CMK (cell line): ENCODE measurements at regions not wholly inside any gene's neighbourhood (a gene's known extent, or its start where the extent isn't known, plus 50 kb on each side); places are given as distances from the start of the nearest gene placed in this dataset.
"Not testable (repeated sequence)": the region's sequence is repeated elsewhere in the genome, so short reads cannot be mapped to it uniquely, and the experiment has no call there.

ENCODE experiments used
- DNase-seq: peaks from one replicate; pipeline ENCODE4 v3.0.0-alpha.2; 2010; ENCODE audit warnings: low read depth

DNA sequence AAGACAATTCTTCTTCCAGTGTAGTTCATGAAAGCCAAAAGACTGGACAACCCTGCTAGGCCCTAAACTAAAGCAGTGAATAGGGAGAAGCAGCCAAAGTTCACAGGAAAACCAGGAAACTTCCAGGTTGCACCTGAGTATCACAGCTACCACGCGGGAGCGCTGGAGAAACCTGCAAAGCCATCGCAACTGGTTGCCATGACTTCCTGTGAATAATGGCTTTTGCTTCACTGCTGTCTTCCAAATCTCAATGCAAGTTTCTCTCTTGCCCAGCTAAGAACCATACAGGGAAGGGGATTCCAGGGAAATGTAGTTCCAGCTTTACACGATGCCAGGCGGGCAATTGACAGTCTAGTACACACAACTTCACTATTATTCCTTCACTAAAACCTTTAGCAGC lies 114.1 kb downstream of the GXYLT1 start:
- DNase-seq, result no peak

DNA sequence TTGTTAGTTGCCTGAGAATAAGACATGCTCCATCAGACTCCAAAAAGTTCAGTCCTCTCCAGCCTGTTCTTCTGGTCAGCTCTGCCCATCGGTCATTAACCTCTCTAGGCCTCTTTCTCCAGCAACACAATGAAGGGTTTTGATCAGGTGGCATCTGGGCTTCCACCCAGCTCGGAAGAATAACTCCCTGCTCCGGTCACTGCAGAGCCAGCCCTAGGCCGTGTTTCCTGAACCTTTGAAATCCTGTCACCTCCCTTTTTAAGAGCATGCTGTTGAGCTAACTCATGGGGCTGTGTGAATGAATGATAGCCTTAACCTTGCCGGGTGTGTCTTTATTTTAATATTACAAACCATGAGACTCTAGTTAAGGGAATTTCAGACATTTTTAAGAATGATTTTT lies 117.1 kb downstream of the GXYLT1 start:
- no peak for DNase-seq

DNA sequence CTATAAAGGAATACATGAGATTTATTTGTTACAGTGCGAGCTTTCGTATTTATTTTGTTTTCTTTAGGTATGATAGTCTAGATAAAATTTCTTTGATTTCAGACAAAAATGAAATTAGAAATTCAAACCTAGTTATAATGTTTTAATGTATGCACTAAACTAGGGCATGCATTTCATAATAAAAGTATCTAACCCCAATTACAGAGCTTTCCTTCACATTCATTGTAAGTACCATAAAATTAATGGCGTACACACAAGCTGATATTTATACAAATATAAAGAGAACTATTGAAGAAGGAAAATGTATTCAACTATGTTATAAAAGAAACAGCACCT lies 120.2 kb downstream of the GXYLT1 start:
- no peak for DNase-seq

DNA sequence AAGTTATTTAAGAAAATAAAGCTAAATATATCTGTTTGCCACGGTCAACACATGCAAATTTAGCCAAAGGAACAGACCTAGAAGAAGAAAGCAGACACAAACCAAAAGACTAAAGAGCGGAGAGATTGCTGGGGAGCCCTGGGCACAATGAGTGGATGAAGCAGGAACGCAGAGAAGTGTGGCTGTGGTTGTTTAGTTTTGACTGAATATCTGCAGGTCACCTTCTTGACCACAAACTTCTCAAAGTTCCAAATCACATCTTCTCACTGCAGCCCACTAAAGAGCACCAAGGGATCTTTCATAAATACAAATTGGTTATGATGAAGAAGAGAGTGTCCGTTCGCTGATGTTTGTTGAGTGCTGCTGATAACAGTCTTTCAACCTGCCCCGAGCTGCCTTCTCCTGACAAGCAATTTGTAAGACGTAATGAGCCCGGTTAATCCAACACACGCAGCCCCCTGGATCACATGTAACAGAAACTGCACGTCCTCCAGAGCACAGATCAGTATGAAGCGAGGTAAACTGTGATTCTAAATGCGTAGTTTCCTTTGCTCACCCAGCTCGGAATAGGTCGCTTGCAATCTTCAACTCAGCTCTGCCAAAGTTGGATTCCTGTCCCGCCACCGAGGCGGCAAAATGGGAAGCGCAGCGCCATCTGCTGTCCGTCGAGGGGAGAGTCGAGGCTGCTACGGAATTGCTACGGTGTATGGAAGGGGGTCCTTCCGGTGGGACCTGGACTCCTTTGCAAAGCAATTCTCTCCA lies 120.8 kb downstream of the GXYLT1 start:
- DNase-seq, result peak; percentile 12

DNA sequence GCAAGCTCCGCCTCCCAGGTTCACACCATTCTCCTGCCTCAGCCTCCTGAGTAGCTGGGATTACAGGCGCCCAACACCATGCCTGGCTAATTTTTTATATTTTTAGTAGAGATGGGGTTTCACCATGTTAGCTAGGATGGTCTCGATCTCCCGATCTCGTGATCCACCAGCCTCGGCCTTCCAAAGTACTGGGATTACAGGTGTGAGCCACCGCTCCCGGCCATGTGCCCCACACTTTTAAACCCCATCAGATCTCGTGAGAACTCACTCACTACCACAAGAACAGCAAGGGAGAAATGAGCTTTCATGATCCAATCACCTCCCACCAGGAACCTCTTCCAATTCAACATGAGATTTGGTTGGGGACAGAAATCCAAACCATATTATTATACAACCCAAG lies 122.7 kb downstream of the GXYLT1 start:
- not testable (repeated sequence) for DNase-seq

DNA sequence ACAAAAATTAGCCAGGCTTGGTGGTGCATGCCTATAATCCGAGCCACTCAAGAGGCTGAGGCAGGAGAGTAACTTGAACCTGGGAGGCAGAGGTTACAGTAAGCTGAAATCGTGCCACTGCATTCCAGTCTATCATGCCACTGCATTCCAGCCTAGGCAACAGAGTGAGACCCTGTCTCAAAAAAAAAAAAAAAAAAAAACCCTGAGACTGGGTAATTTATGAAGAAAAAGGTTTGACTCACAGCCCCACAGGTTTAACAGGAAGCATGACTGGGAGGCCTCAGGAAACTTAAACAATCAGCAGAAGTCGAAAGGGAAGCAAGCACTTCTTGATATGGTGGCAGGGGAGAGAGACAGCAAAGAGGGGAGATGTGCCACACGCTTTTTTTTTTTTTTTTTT lies 123.2 kb downstream of the GXYLT1 start:
- peak; percentile 20 for DNase-seq

DNA sequence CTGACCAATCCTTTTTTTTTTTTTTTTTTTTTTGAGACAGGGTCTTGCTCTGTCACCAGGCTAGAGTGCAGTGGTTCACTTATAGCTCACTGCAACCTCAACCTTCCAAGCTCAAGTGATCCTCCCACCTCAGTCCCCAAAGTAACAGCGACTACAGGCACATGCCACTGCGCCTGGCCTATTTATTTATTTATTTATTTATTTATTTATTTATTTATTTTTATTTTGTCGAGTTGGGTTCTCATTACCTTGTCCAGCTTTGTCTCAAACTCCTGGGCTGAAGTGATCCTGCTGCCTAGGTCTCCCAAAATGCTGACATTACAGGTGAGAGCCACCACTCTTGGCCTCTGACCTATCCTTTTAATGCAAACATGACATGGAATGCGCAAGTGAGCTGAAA lies 124.4 kb downstream of the GXYLT1 start:
- DNase-seq, result no peak

DNA sequence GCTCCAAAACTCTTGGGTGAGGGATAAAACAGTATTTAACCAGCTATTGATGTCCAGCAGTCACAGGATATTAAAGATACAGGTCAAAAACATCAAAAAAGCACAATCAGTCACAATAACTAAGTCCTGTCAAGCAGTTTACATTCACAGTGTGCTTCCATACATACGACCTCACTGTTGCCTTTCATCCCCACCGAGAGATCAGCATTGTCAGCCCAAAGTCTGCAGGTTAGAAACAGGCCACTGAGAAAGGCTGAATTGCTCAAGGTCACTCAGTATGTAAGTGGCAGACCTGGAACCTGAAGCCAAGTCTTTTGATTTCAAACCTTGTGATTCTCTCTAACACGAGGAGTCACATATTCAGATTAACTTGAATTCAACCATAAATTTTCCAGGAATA lies 124.9 kb downstream of the GXYLT1 start:
- no peak for DNase-seq

DNA sequence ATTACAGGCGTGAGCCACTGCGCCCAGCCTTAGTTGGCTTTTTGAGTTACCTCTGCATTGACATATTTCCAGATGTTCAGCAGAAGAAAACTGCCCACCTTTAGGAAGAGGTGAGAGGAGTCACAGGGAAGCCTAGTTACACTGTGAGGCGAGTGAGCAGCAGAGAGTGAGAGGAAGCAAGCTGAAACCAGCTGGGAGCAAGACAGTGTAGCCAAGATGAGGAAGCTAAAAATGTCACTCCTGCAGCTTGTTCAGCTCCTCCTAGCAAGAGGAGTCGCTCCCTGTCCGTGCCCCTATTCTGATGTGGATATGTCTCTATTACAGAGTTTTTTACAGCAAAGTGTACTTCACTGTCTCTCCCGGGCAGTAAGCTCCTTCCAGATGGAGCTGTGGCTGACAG lies 127.6 kb downstream of the GXYLT1 start:
- no peak for DNase-seq

DNA sequence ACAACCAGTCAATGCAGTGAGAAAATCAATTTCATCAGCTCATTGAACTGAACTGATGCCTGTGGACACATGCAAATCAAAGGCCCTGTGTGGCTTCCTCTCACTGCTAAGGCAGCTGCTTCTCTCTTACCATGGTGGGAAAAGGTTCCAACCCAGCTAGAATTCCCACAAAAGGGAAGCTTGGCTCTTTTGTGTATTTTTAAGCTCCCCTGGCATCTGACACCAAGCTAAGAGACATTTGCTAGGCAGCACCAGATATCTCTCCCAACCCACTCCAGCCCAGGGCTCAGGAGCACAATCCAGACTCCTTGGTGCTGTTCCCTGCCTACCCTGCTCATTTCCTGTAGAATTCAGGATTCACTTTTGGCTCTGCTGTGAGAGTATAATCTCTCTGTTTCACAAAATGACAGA lies 129.6 kb downstream of the GXYLT1 start:
- DNase-seq, result no peak

DNA sequence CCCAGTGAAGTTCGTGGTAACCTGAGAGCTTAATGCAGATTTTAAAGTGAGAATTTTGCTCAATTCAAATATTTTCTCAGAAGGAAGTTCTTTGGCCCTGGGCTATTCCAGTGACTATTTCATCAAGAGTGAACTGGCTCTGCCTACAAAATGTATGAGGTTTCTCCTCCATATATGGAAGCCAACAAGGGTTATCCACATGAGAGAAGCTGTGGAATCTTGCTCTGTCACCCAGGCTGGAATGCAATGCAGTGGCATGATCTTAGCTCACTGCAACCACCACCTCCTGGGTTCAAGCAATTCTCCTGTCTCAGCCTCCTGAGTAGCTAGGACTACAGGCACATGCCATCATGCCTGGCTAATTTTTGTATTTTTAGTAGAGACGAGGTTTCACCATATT lies 132.2 kb downstream of the GXYLT1 start:
- not testable (repeated sequence) for DNase-seq

DNA sequence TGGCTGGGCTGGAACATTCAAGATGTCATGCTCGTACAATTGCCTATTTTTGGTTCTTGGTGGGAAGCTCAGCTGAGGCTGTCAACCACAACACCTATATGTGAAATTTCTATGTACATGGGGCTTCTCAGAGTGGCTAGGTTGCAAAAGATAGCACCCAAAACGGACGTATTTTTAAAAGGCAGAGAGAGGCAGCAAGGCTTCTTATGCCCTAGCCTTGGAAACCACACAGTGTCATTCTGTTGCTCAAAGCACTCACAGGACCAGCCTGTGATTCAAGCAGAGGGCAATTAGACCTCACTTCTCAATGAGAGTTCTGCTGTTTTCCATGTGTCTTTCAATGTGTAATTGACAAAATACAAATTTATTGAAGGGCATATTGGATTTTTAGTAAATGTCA lies 134.0 kb downstream of the GXYLT1 start:
- no peak for DNase-seq

DNA sequence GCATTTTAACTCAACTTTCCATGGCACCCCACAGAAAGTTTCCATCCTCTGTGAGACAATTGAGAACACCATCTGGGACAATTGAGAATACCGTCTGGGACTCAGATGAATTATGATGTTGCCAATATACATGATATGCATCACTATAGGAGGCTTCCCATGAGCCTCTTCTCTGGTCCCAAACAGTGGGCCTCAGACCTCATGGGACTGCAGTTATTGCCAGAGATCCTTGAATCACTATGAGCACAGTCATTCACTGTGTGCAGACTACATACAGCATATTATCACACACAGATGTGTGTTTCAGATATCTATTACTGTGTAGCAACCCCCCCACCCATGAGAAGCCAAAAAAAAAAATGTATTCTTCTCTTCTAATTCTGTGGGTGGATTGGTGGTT lies 134.4 kb downstream of the GXYLT1 start:
- no peak for DNase-seq

DNA sequence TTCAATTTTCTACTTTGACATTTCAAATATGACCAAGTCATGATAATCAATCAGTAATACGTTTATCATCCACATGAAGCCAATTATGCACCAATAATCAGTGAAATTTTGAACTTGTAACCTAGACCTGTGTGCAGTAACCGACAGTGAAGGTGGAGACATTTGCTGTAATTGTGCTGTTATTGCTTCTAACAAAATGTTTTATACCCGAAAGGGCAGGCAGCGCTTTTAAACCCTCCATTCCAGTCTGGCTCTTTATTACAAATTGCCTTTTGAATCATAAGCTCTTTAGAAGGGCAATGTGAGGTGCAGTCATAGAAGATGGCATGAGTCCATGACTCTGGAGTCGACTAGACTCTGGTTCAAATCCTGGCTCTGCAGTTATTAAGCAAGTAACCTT lies 135.7 kb downstream of the GXYLT1 start:
- no peak for DNase-seq

DNA sequence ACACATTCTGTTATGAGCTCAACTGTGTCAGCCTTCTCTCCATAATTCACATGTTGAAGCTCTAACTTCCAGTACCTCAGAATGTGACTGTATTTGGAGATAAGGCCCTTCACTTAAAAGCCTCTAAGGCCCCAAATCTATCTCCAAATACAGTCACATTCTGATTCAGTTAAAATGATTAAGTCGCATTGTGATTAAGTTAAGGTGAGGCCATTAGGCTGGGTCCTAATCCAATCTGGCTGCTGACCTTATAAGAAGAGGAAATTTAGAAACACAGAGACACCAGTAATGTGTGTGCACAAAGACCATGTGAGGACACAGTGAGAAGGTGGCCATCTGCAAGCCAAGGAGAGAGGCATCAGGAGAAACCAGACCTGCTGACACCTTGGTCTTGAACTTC lies 141.6 kb downstream of the GXYLT1 start:
- DNase-seq, result no peak

DNA sequence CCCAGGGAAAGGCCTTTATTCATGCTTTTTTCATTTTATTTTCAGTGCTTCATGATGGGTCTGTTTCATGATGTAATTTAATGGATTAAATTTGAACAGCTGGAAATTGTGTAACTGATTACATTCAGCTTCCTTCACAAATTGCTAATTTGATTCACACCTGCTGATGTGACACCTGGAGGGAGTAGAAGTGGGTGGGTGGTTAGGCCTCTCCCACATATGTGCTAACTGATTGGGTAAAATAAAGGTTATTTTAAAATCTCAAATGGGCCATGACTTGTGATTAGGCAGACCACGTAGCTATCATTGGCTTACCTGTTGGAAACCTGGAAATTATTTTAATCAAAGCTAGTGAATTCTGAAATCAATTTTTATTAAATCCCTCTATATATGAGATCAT lies 142.1 kb downstream of the GXYLT1 start:
- no peak for DNase-seq

DNA sequence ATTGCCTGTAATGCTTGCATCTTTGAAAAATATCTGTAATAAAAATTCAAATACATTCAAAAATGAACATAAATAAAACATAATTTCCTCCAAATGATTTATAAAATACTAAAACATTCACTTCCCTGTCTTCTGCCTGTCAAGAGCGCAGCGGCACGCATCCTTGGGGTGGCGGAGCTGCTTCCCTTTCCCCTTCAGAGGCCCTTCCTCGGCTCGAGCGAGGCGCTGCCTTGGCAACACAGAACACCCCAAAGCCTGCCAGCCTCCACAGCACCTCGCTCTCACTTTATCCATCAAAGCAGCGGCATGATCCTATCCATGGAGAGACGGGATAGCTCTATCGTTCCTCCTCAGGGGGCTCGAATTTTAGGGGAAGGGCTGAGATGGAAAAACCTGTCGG lies 146.2 kb downstream of the GXYLT1 start:
- DNase-seq, result no peak

DNA sequence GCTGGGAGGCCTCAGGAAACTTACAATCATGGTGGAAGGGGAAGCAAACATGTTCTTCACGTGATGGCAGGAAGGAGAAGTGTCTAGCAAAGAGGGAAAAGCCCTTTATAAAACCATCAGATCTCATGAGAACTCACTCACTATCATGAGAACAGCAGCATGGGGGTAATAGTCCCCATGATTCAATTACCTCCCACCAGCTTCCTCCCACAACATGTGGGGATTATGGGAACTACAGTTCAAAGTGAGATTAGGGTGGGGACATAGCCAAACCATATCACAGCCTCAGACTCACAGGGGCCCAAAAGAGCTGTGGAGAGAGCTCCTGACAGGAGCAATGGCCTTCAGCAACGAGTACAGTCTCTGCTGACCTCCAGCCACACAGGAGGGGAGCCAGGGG lies 151.4 kb downstream of the GXYLT1 start:
- no peak for DNase-seq

DNA sequence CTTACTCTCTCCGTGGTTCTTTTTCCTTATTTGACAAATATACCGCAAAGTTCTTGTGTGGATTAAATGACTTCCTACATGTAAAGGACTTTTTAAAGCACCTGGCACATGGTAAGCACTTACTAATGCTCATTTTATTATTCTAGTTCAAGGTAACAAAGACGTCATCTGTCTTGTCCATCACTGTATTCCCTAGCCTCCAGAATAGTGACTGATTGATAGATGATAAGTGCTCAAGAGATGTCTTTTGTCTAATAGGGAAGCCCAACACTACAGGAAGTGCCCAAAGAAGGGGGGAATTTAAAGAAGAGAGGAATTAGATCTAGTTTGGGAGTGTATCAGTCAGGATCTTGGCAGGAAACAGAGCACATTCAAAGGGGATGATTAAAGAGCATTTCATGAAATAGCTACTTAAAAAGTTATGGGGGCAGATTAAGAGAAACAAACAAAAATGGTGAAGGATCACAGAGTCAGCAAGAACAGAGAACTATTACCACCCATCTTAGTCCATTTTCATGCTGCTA lies 151.9 kb downstream of the GXYLT1 start:
- DNase-seq, result no peak

DNA sequence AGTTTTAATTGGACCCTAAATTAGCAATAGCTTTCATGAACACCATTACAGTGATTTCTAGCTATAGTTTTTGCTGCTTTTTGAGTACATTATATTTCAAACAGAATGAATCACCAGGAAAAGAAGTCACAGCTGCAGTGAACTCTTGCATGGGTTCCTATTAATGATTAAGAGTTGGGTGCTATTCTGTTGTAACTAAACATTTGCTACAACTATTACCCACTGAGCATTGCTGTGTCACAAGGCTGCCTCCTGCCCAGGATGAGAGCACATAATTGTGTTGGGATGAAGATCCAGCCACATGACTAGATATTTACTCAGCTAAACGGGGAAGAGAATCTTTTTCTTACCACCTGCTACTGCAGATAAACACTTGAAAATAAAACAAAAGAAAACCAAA lies 152.7 kb downstream of the GXYLT1 start:
- no peak for DNase-seq

DNA sequence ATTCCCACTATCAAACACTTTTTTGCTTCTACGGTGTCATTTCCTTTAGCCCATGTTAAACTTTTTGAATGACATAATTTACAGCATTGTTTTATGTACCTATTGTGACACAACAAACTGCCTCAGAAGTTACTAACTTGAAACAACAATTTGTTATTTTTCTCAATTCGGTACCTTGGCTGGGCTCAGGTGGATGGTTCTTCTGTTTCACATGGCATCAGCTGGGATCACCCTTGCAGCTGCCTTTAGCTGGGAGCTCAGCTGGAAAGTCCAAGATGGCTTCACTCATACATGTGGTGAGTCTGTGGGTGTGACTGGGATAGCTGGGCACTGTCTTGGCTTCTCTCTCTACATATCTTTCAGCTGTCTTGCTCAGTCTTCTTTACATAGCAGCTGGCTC lies 156.0 kb downstream of the GXYLT1 start:
- DNase-seq, result no peak

DNA sequence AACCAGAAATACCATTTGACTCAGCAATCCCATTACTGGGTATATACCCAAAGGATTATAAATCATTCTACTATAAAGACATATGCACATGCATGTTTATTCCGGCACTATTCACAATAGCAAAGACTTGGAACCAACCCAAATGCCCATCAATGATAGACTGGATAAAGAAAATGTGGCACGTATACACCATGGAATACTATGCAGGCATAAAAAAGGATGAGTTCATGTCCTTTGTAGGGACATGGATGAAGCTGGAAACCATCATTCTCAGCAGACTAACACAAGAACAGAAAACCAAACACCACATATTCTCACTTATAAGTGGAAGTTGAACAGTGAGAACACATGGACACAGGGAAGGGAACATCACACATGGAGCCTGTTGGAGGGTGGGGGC lies 158.2 kb downstream of the GXYLT1 start:
- DNase-seq, result not testable (repeated sequence)

DNA sequence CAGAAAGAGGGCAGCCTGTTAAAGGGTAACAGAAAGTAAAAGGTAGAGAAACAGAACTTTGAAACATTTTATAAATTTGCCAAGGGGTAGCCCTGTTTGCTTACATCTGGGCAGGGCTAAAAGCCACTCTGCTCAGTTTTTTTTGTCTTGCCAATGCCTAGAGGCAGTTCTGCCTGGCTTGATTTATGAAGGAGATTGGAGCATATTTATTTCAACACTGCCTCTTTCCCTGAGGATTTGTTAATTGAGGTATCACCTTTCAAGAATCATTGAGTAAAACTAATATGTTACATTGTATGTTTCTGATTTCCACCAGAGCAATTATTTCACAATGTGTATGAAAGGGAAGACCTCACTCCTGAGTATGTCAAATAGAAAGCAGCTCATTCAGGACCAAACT lies 160.8 kb downstream of the GXYLT1 start:
- no peak for DNase-seq

DNA sequence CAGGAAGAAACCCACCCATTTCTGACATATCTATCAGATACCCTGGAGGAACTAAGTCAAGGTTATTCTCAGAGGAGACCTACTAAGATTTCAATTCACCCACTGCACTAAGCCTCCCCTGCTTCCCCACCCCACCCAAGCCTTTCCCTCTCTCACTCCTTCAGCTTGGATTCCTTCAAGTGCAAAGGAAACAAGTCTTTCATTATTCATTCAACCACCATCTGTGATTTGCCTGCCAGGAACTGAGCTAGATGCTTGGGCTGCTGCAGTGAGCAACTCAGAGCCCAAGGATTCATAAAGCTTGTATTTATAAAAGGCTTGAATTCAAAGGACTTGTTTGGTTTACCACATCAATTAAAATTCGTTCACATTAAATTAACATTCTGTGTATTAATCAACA lies 161.3 kb downstream of the GXYLT1 start:
- DNase-seq, result no peak

DNA sequence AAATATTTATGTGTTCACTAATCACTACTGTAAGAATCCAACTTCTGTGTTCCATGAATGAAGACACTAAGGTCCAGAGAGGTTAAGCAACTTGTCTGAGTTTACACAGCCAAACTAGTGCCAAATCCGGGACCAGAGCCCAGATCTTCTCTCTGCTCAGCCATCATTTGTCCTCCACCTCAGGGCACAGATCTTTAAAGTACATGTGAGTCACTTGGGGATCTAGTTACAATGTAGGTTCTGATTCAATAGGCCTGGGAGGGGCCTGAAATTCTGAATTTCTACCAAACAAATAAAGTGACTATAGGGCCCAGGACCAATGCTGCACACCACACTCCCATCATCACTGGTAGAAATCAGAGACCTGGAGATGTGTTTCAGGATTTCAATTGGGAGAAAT lies 162.9 kb downstream of the GXYLT1 start:
- no peak for DNase-seq
